ENCODE measurements at regions not wholly inside any gene's neighbourhood (a gene's known extent, or its start where the extent isn't known, plus 50 kb on each side); places are given as distances from the start of the nearest gene placed in this dataset.

- no peak for DNase-seq
Measured at GRCh38 chr14:62101673-62102348, 339.6 kb downstream of the SNAPC1 start.

- no peak for DNase-seq
Measured at GRCh38 chr14:62102349-62102725, 340.1 kb downstream of the SNAPC1 start.

- no peak for DNase-seq
Measured at GRCh38 chr14:62103464-62103863, 341.2 kb downstream of the SNAPC1 start.

- no peak for DNase-seq
Measured at GRCh38 chr14:62110941-62111340, 348.7 kb downstream of the SNAPC1 start.

GRCh38 chr14:62117010-62117750 lies 355.0 kb downstream of the SNAPC1 start:
- DNase-seq, result peak; percentile 79

- no peak for DNase-seq
Measured at GRCh38 chr14:62117751-62118105, 355.5 kb downstream of the SNAPC1 start.

GRCh38 chr14:62118461-62118860 lies 356.2 kb downstream of the SNAPC1 start:
- no peak for DNase-seq

GRCh38 chr14:62118871-62119270 lies 356.7 kb downstream of the SNAPC1 start:
- no peak for DNase-seq

- no peak for DNase-seq
Measured at GRCh38 chr14:62123961-62124360, 361.7 kb downstream of the SNAPC1 start.

GRCh38 chr14:62125793-62126192 lies 363.6 kb downstream of the SNAPC1 start:
- DNase-seq, result no peak

- no peak for DNase-seq
Measured at GRCh38 chr14:62126879-62127478, 364.8 kb downstream of the SNAPC1 start.

- DNase-seq, result no peak
Measured at GRCh38 chr14:62130441-62130840, 368.2 kb downstream of the SNAPC1 start.

- no peak for DNase-seq
Measured at GRCh38 chr14:62133776-62134550, 371.7 kb downstream of the SNAPC1 start.

- DNase-seq, result no peak
Measured at GRCh38 chr14:62138593-62138992, 376.4 kb downstream of the SNAPC1 start.

- DNase-seq, result no peak
Measured at GRCh38 chr14:62141139-62141538, 378.9 kb downstream of the SNAPC1 start.

GRCh38 chr14:62143245-62143644 lies 381.0 kb downstream of the SNAPC1 start:
- no peak for DNase-seq

- DNase-seq, result no peak
Measured at GRCh38 chr14:62144863-62145262, 382.6 kb downstream of the SNAPC1 start.

- DNase-seq, result no peak
Measured at GRCh38 chr14:62146030-62146429, 383.8 kb downstream of the SNAPC1 start.

GRCh38 chr14:62156052-62156451 lies 393.8 kb downstream of the SNAPC1 start:
- no peak for DNase-seq

GRCh38 chr14:62158779-62159178 lies 396.6 kb downstream of the SNAPC1 start:
- DNase-seq, result no peak

- DNase-seq, result no peak
Measured at GRCh38 chr14:62159314-62159713, 397.1 kb downstream of the SNAPC1 start.

GRCh38 chr14:62162998-62163589 lies 400.9 kb downstream of the SNAPC1 start:
- no peak for DNase-seq

- DNase-seq, result no peak
Measured at GRCh38 chr14:62168564-62169155, 406.4 kb downstream of the SNAPC1 start.
